Smooth muscle cell (in vitro differentiated cells): ENCODE measurements at regions not wholly inside any gene's neighbourhood (a gene's known extent, or its start where the extent isn't known, plus 50 kb on each side); places are given as distances from the start of the nearest gene placed in this dataset.

ENCODE experiments used
- DNase-seq: peaks from one replicate; lab custom pipeline; 2025; ENCODE audit not compliant: unreplicated experiment; lab: John Stamatoyannopoulos, UW
- H2AFZ ChIP-seq: fragments of 200-600 bp; sonication (generic); 2 replicates; pipeline ENCODE4 v1.6.0; 2016; ENCODE audit warnings: antibody characterized with exemption, low read depth, mild to moderate bottlenecking
- H3F3A ChIP-seq: fragments of 200-600 bp; sonication (generic); 2 replicates; pipeline ENCODE4 v1.6.0; 2017; ENCODE audit warnings: antibody characterized with exemption, low read depth
- H3K27ac ChIP-seq: fragments of 200-600 bp; sonication (generic); 2 replicates; pipeline ENCODE4 v1.5.1; 2016; ENCODE audit warnings: low read depth, mild to moderate bottlenecking
- H3K27me3 ChIP-seq: fragments of 200-600 bp; sonication (generic); 2 replicates; pipeline ENCODE4 v1.6.1; 2016; ENCODE audit warnings: low read depth, mild to moderate bottlenecking
- H3K36me3 ChIP-seq: fragments of 200-600 bp; sonication (generic); 2 replicates; pipeline ENCODE4 v1.5.1; 2016; ENCODE audit warnings: low read depth
- H3K4me1 ChIP-seq: fragments of 200-600 bp; sonication (generic); 2 replicates; pipeline ENCODE4 v1.5.1; 2016; ENCODE audit warnings: low read depth
- H3K4me2 ChIP-seq: fragments of 200-600 bp; sonication (generic); 2 replicates; pipeline ENCODE4 v1.6.0; 2016; ENCODE audit warnings: mild to moderate bottlenecking
- H3K4me3 ChIP-seq: fragments of 200-600 bp; sonication (generic); 2 replicates; pipeline ENCODE4 v1.5.1; 2016; ENCODE audit warnings: mild to moderate bottlenecking
- H3K79me2 ChIP-seq: fragments of 200-600 bp; sonication (generic); 2 replicates; pipeline ENCODE4 v1.6.0; 2016; ENCODE audit warnings: low read depth, mild to moderate bottlenecking
- H3K9ac ChIP-seq: fragments of 200-600 bp; sonication (generic); 2 replicates; pipeline ENCODE4 v1.6.0; 2016; ENCODE audit warnings: low read depth
- H3K9me3 ChIP-seq: fragments of 200-600 bp; sonication (generic); replicated peaks from 2 replicates; pipeline ENCODE4 v1.5.1; 2016; ENCODE audit warnings: low read depth
- H4K20me1 ChIP-seq: fragments of 200-600 bp; sonication (generic); 2 replicates; pipeline ENCODE4 v1.6.0; 2016; ENCODE audit warnings: low read depth
- CTCF ChIP-seq: fragments of 200-600 bp; sonication (generic); IDR thresholded peaks from 2 replicates; pipeline ENCODE4 v1.5.1; 2017; ENCODE audit warnings: borderline replicate concordance, mild to moderate bottlenecking, antibody characterized with exemption; ENCODE audit not compliant: insufficient read depth, poor library complexity, severe bottlenecking
- WGBS: methylation state at CpG from one replicate; pipeline ENCODE4 v1.1.7; 2016; ENCODE audit warnings: low lambda C conversion rate; 5-methylcytosine and 5-hydroxymethylcytosine counted together

- WGBS = 76% methylated on average over 1 of the region's 1 CpG
- Histone ChIP-seq H3K4me3 (no peak overlapping the region), H3K79me2 (no peaks in the 10 kb centered on the region), H3K9me3 (no peaks in the 10 kb centered on the region), H3K4me2 (no peak overlapping the region), H3F3A (no peaks in the 10 kb centered on the region), H3K9ac (no peak overlapping the region), H3K36me3 (no peaks in the 10 kb centered on the region), H3K27me3 (no peaks in the 10 kb centered on the region), H3K4me1 (no peaks in the 10 kb centered on the region), H4K20me1 (no peaks in the 10 kb centered on the region), H3K27ac (no peak overlapping the region), H2AFZ (no peak overlapping the region)
- no peak for TF ChIP-seq CTCF
- no peak for DNase-seq
Observed at GRCh38 chr1:194028002-194028401, 841.6 kb upstream of the B3GALT2 start.

DNA sequence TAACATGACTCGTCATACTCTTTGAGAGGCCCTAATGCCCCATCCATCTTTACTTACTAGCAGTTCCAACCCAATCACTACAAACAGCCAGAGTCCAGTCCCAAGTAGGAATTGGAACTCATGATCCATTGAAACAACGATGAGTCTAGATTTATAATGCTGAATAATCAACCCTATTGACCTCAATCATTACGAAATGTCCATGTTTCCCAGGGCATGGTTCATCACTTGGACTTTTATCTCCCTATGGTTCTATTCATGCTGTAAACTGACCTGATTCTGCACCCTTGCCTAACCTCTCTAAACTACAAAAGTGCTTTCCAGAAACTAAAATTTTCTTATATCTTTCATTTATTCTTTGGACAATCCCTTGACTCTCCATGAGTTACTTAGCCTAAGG is 840.0 kb upstream of the B3GALT2 start:
- Histone ChIP-seq H4K20me1 (no peaks in the 10 kb centered on the region), H3K4me1 (no peaks in the 10 kb centered on the region), H3K9me3 (no peaks in the 10 kb centered on the region), H3F3A (no peaks in the 10 kb centered on the region), H3K27me3 (no peaks in the 10 kb centered on the region), H3K4me2 (no peak overlapping the region), H3K9ac (no peak overlapping the region), H3K36me3 (no peaks in the 10 kb centered on the region), H3K79me2 (no peaks in the 10 kb centered on the region), H2AFZ (no peak overlapping the region), H3K27ac (no peak overlapping the region), H3K4me3 (no peak overlapping the region)
- TF ChIP-seq CTCF = no peak
- WGBS = 96% methylated on average over 3 of the region's 3 CpGs
- DNase-seq = no peak

DNA sequence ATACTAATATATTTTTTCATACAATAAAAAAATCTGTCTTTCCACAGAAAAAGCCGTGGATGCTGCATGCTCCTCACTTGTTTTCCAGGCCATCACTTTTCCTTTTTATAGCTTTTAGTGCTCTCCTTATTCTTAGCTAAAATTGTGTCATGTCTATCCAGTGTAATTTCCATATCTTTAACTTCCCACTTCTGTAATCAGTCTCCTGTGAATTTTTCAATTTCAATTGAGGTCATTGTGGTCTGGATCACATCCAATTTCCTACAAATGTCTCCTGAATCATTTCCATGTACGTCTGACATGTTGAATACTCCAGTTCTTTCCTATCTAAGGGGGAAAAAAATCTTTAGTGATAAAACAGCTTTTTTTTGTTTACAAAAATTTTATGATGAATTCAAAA is 838.2 kb upstream of the B3GALT2 start:
- Histone ChIP-seq H3K4me3 (no peak overlapping the region), H3K4me2 (no peak overlapping the region), H3K9ac (no peak overlapping the region), H3F3A (no peaks in the 10 kb centered on the region), H3K27ac (no peak overlapping the region), H3K4me1 (no peaks in the 10 kb centered on the region), H3K27me3 (no peaks in the 10 kb centered on the region), H4K20me1 (no peaks in the 10 kb centered on the region), H3K79me2 (no peaks in the 10 kb centered on the region), H3K36me3 (no peaks in the 10 kb centered on the region), H3K9me3 (no peaks in the 10 kb centered on the region), H2AFZ (no peak overlapping the region)
- DNase-seq = no peak
- TF ChIP-seq CTCF = no peak
- WGBS = 67% methylated on average over 2 of the region's 2 CpGs

DNA sequence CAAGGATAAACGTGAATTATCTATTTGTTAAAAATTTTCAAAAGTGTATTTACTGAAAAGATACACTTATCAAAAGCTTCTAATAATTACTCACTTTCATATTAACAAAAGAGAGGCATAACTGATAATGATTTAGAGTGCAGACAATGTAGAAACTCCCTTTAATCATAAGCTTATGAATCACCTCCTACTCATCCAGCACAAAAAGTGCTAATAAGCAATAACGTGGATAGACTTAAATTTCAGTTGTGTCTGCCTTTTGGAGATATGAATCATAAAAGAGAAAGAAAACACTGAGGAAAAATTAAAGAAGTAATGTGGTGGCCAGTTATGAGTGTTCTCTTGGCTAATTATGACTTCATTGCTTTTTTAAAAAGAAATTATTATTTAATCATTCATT is 827.6 kb upstream of the B3GALT2 start:
- H3F3A ChIP-seq = no peaks in the 10 kb centered on the region
- 65% methylated on average over 2 of the region's 2 CpGs for WGBS
- H2AFZ ChIP-seq = no peak overlapping the region
- no peaks in the 10 kb centered on the region for H3K9me3 ChIP-seq
- H3K4me1 ChIP-seq = no peaks in the 10 kb centered on the region
- H3K36me3 ChIP-seq = no peaks in the 10 kb centered on the region
- no peaks in the 10 kb centered on the region for H4K20me1 ChIP-seq
- no peaks in the 10 kb centered on the region for H3K79me2 ChIP-seq
- H3K27ac ChIP-seq = peak overlapping the region; percentile 58
- no peak for DNase-seq
- TF ChIP-seq CTCF = no peak
- no peaks in the 10 kb centered on the region for H3K27me3 ChIP-seq
- H3K4me3 ChIP-seq = no peak overlapping the region
- H3K9ac ChIP-seq = no peak overlapping the region
- no peak overlapping the region for H3K4me2 ChIP-seq
